Body of pancreas (tissue), 4 donors: ENCODE measurements at regions not wholly inside any gene's neighbourhood (a gene's known extent, or its start where the extent isn't known, plus 50 kb on each side); places are given as distances from the start of the nearest gene placed in this dataset.

Experiments
- ATAC-seq: fragments of 150-250 bp; one replicate; pipeline ENCODE4 v1.9.1; 2016
- DNase-seq, 4 donors: peaks; one replicate each; pipeline ENCODE4 v3.0.0-alpha.2; 2019
- H3K27ac ChIP-seq, 4 donors: fragments of 200-600 bp; sonication (generic); 1 replicate in 3 of 4; 2 replicates in 1 of 4; pipeline versions ENCODE4 v1.5.1 to v1.6.1; 2016 to 2019; ENCODE audit warnings: mild to moderate bottlenecking in 1 of 4, mixed read lengths in 1 of 4, moderate library complexity in 1 of 4
- H3K27me3 ChIP-seq, 2 donors: fragments of 200-600 bp; sonication (generic); one replicate each; pipeline ENCODE4 v1.6.0; 2016; ENCODE audit warnings: mild to moderate bottlenecking in 1 of 2
- H3K36me3 ChIP-seq, 2 donors: fragments of 200-600 bp; sonication (generic); replicated peaks in 1 of 2; 2 replicates each; pipeline ENCODE4 v1.5.1; 2016; ENCODE audit warnings: low read depth in 2 of 2; ENCODE audit not compliant: insufficient read depth in 1 of 2
- H3K4me1 ChIP-seq: fragments of 200-600 bp; sonication (generic); one replicate; pipeline ENCODE4 v1.6.0; 2016
- H3K4me3 ChIP-seq, 2 donors: fragments of 200-600 bp; sonication (generic); 1 replicate in 1 of 2; 2 replicates in 1 of 2; pipeline ENCODE4 v1.5.1; 2016 to 2019
- H3K9me3 ChIP-seq, 3 donors: fragments of 200-600 bp; sonication (generic); 1 replicate in 2 of 3; 2 replicates in 1 of 3; pipeline ENCODE4 v1.5.1; 2016
- CTCF ChIP-seq, 7 experiments: fragments of 450-650 bp in 4 of 7; fragments of 200-600 bp in 3 of 7; sonication (generic) in 3 of 7; IDR thresholded peaks; one replicate each; pipeline ENCODE4 v1.5.1; 2016 to 2019; ENCODE audit warnings: antibody characterized with exemption in 7 of 7
- POLR2A ChIP-seq, 3 donors: fragments of 450-650 bp; IDR thresholded peaks; one replicate each; pipeline ENCODE4 v1.6.1; 2016; ENCODE audit warnings: antibody characterized with exemption in 3 of 3, mild to moderate bottlenecking in 2 of 3
- WGBS, 2 donors: methylation state at CpG; one replicate each; pipeline ENCODE4 v1.1.5; 2017; 5-methylcytosine and 5-hydroxymethylcytosine counted together
- intact Hi-C: fragments of 100-400 bp; cut with DNase I; formaldehyde crosslinking; loops from one replicate; pipeline ENCODE4 v1.15.1; 2023

- TF ChIP-seq POLR2A (IDR thresholded peaks at IDR 0.05) (no peak), CTCF (IDR thresholded peaks at IDR 0.05) (no peak)
- H3K4me1 ChIP-seq, result peaks cover 12% of the 10 kb centered on the region
- intact Hi-C loops, result no loop called here
- no peaks in the 10 kb centered on the region for H3K9me3 ChIP-seq
- no peak overlapping the region for H3K27ac ChIP-seq
- DNase-seq, result no peak
- H3K36me3 ChIP-seq, result no peaks in the 10 kb centered on the region
- ATAC-seq, result no peak
- WGBS, 2 donors, result 65 to 82% methylated on average over 5 of the region's 5 CpGs
- H3K4me3 ChIP-seq, result no peak overlapping the region
- no peaks in the 10 kb centered on the region for H3K27me3 ChIP-seq
Observed at GRCh38 chr1:36620142-36620541, 137.4 kb upstream of the CSF3R start.

GRCh38 chr1:36614991-36615390 lies 132.3 kb upstream of the CSF3R start:
- TF ChIP-seq POLR2A (IDR thresholded peaks at IDR 0.05) (no peak), CTCF (IDR thresholded peaks at IDR 0.05) (no peak)
- ATAC-seq (no peak), DNase-seq (no peak)
- no peaks in the 10 kb centered on the region for H3K27me3 ChIP-seq
- no peak overlapping the region for H3K4me3 ChIP-seq
- intact Hi-C loops, result no loop called here
- no peaks in the 10 kb centered on the region for H3K9me3 ChIP-seq
- no peak overlapping the region for H3K27ac ChIP-seq
- WGBS, 2 donors, result 42 to 49% methylated on average over 6 of the region's 6 CpGs
- H3K36me3 ChIP-seq, result no peaks in the 10 kb centered on the region
- no peaks in the 10 kb centered on the region for H3K4me1 ChIP-seq

- H3K9me3 ChIP-seq, result no peaks in the 10 kb centered on the region
- H3K36me3 ChIP-seq, result no peaks in the 10 kb centered on the region
- WGBS, 2 donors, result 59 to 60% methylated on average over 1 to 3 of the region's 3 CpGs
- H3K27me3 ChIP-seq, result no peaks in the 10 kb centered on the region
- no peak for DNase-seq
- no peaks in the 10 kb centered on the region for H3K4me1 ChIP-seq
- no peak overlapping the region for H3K27ac ChIP-seq
- no peak overlapping the region for H3K4me3 ChIP-seq
- no peak for TF ChIP-seq POLR2A (IDR thresholded peaks at IDR 0.05)
- no peak for ATAC-seq
- intact Hi-C loops, result no loop called here
Observed at GRCh38 chr1:36614571-36614970, 131.9 kb upstream of the CSF3R start.

GRCh38 chr1:36613721-36614120 lies 131.0 kb upstream of the CSF3R start:
- Histone ChIP-seq H3K4me3 (no peak overlapping the region), H3K9me3 (no peaks in the 10 kb centered on the region), H3K27me3 (no peaks in the 10 kb centered on the region), H3K27ac (no peak overlapping the region), H3K36me3 (no peaks in the 10 kb centered on the region), H3K4me1 (no peaks in the 10 kb centered on the region)
- TF ChIP-seq POLR2A (IDR thresholded peaks at IDR 0.05) (no peak), CTCF (IDR thresholded peaks at IDR 0.05) (no peak)
- 49 to 50% methylated on average over 2 to 3 of the region's 3 CpGs for WGBS, 2 donors
- DNase-seq, result no peak
- intact Hi-C loops, result no loop called here
- no peak for ATAC-seq

GRCh38 chr1:36612881-36613280 lies 130.2 kb upstream of the CSF3R start:
- no peak for ATAC-seq
- Histone ChIP-seq H3K4me3 (no peak overlapping the region), H3K4me1 (no peaks in the 10 kb centered on the region), H3K27me3 (no peaks in the 10 kb centered on the region), H3K9me3 (no peaks in the 10 kb centered on the region), H3K27ac (no peak overlapping the region), H3K36me3 (no peaks in the 10 kb centered on the region)
- TF ChIP-seq POLR2A (IDR thresholded peaks at IDR 0.05) (no peak), CTCF (IDR thresholded peaks at IDR 0.05) (no peak)
- WGBS, 2 donors, result 24 to 31% methylated on average over 7 to 8 of the region's 8 CpGs
- DNase-seq, result no peak
- intact Hi-C loops, result no loop called here
